A549 (cell line): ENCODE measurements at regions not wholly inside any gene's neighbourhood (a gene's known extent, or its start where the extent isn't known, plus 50 kb on each side); places are given as distances from the start of the nearest gene placed in this dataset.
"Not testable (repeated sequence)": the region's sequence is repeated elsewhere in the genome, so short reads cannot be mapped to it uniquely, and the experiment has no call there.

ENCODE experiments used
- CHD4 ChIP-seq: fragments of 200-600 bp; sonication (generic); IDR thresholded peaks from 2 replicates; pipeline ENCODE4 v1.6.1; 2016; ENCODE audit warnings: antibody characterized with exemption, mild to moderate bottlenecking, borderline replicate concordance
- EP300 ChIP-seq, 2 experiments: fragments of >200 bp; sonication (Bioruptor Twin); formaldehyde crosslinking; IDR thresholded peaks; 2 replicates in 1 of 2; 3 replicates in 1 of 2; pipeline ENCODE4 v1.6.1; 2016 to 2017
- FOSL2 ChIP-seq, 2 experiments: fragments of 450-650 bp in 1 of 2; fragments of >200 bp in 1 of 2; sonication (Bioruptor Twin) in 1 of 2; formaldehyde crosslinking; IDR thresholded peaks; 2 replicates each; pipeline versions ENCODE4 v1.5.0 to v1.6.1; 2016 to 2020; ENCODE audit warnings: mild to moderate bottlenecking in 1 of 2, moderate library complexity in 1 of 2
- GATA3 ChIP-seq: IDR thresholded peaks from 2 replicates; pipeline ENCODE4 v1.6.1; 2012; ENCODE audit warnings: borderline replicate concordance
- POLR2A ChIP-seq: IDR thresholded peaks from 2 replicates; pipeline ENCODE4 v1.6.1; 2012; ENCODE audit warnings: mild to moderate bottlenecking, low read length
- RAD21 ChIP-seq, 2 experiments: fragments of >200 bp in 1 of 2; sonication (Bioruptor Twin) in 1 of 2; formaldehyde crosslinking in 1 of 2; IDR thresholded peaks in 1 of 2; conservative IDR thresholded peaks in 1 of 2; 2 replicates in 1 of 2; 3 replicates in 1 of 2; pipeline ENCODE4 v1.6.1; 2012 to 2018; ENCODE audit warnings: inconsistent platforms in 1 of 2
- TF ChIP-seq, protein P1 (sequence below): fragments of >200 bp; sonication (Bioruptor Twin); formaldehyde crosslinking; IDR thresholded peaks from 3 replicates; pipeline ENCODE4 v1.5.1; 2016

DNA sequence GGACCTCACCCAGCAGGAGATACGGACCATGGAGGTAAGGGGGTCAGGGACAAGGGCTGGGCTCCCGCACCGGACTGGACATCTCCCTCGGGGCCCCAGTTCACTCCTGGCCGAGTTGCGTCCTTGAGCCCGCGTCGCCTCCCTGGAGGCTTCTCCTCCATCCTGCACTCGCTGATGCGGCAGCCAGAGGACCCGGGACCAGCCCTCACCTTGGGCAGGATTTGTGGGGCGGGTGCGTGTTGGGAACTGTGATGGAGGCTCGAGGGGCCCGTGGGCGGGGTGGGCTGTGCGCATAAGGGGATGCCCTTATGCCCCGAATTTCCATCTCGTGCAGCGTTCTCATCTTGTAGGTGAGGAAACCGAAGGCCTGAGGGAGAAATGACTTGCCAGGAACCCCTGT, 562.0 kb upstream of the WSB1 start:
- TF ChIP-seq, protein P1, sequence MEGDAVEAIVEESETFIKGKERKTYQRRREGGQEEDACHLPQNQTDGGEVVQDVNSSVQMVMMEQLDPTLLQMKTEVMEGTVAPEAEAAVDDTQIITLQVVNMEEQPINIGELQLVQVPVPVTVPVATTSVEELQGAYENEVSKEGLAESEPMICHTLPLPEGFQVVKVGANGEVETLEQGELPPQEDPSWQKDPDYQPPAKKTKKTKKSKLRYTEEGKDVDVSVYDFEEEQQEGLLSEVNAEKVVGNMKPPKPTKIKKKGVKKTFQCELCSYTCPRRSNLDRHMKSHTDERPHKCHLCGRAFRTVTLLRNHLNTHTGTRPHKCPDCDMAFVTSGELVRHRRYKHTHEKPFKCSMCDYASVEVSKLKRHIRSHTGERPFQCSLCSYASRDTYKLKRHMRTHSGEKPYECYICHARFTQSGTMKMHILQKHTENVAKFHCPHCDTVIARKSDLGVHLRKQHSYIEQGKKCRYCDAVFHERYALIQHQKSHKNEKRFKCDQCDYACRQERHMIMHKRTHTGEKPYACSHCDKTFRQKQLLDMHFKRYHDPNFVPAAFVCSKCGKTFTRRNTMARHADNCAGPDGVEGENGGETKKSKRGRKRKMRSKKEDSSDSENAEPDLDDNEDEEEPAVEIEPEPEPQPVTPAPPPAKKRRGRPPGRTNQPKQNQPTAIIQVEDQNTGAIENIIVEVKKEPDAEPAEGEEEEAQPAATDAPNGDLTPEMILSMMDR = not testable (repeated sequence)
- TF ChIP-seq RAD21 (conservative IDR thresholded peaks at IDR 0.05 in 1 of 2, IDR thresholded peaks at IDR 0.05 in 1 of 2); EP300 (IDR thresholded peaks at IDR 0.05); POLR2A; GATA3; CHD4; FOSL2 (IDR thresholded peaks at IDR 0.05); FOSL2 (CRISPR knock-in tag; IDR thresholded peaks at IDR 0.05): not testable (repeated sequence)
